K562 (cell line): ENCODE measurements at regions not wholly inside any gene's neighbourhood (a gene's known extent, or its start where the extent isn't known, plus 50 kb on each side); places are given as distances from the start of the nearest gene placed in this dataset.

Experiments
- BCLAF1 ChIP-seq, 2 experiments: fragments of 450-650 bp in 1 of 2; IDR thresholded peaks; 2 replicates each; pipeline ENCODE4 v1.6.1; 2011 to 2017; ENCODE audit warnings: low read depth in 2 of 2, antibody characterized with exemption in 1 of 2, borderline replicate concordance in 1 of 2, low read length in 1 of 2, mild to moderate bottlenecking in 1 of 2, mixed read lengths in 1 of 2; ENCODE audit not compliant: control insufficient read depth in 1 of 2
- BRD4 ChIP-seq: fragments of 200-600 bp; sonication (generic); IDR thresholded peaks from 2 replicates; pipeline ENCODE4 v1.6.1; 2017; ENCODE audit warnings: inconsistent platforms
- MECOM ChIP-seq: fragments of 250-450 bp; sonication (Bioruptor Pico); IDR thresholded peaks from 2 replicates; pipeline ENCODE4 v1.8.0; 2022; ENCODE audit warnings: inconsistent platforms
- SIRT6 ChIP-seq: IDR thresholded peaks from one replicate; pipeline ENCODE4 v1.6.1; 2012; ENCODE audit warnings: low read depth, mild to moderate bottlenecking, control low read depth, inconsistent platforms, low read length, moderate library complexity
- TAF9B ChIP-seq: fragments of 450-650 bp; IDR thresholded peaks from 2 replicates; pipeline ENCODE4 v1.6.1; 2018; ENCODE audit warnings: mild to moderate bottlenecking; ENCODE audit not compliant: partially characterized antibody
- ZNF263 ChIP-seq: sonication (generic); formaldehyde crosslinking; IDR thresholded peaks from 2 replicates; pipeline ENCODE4 v1.8.0; 2022; ENCODE audit warnings: mild to moderate bottlenecking, missing genetic modification reagents, borderline replicate concordance
- ZNF778 ChIP-seq: fragments of 450-650 bp; formaldehyde crosslinking; IDR thresholded peaks from 2 replicates; pipeline ENCODE4 v1.4.0; 2020; ENCODE audit warnings: mild to moderate bottlenecking, moderate library complexity
- TF ChIP-seq, protein P1 (sequence below): fragments of 250-450 bp; sonication (Bioruptor Pico); IDR thresholded peaks from 2 replicates; pipeline ENCODE4 v1.5.0; 2021; ENCODE audit warnings: mild to moderate bottlenecking, borderline replicate concordance
- TF ChIP-seq, protein P2 (sequence below): fragments of 250-450 bp; sonication (Bioruptor Pico); IDR thresholded peaks from 2 replicates; pipeline ENCODE4 v1.4.0; 2020; ENCODE audit warnings: mild to moderate bottlenecking

DNA sequence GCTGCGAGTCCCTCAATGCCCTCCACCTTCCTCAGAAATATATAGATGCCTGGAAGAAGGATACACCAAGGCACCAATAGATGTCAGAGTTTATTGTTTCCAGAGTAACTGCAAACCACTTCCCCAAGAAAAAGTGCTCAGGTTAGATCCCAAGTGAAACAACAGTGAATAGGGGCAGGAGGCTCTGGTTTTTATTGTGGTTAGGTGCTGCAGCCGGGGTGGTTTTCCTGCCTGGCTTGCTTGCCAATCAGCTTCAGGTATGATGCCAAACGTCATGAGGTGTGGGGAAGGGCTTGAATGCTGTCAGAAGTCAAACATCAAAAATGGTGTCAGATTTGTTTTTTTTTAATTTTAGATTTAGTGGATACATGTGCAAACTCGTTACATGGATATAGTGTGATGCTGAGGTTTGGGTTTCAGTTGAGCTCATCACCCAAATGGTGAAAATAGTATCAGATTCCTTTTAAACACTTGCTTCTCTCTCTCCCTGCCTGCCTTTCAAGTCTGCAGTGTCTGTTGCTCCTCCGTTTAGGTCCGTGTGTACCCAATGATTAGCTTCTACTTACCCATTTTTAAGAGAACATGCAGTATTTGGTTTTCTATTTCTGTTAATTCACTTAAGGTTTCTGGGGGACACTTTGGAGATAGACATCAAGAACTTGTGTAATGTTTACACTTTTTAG, 1317.0 kb downstream of the MRPL39 start (continued):
- TF ChIP-seq, protein P1, sequence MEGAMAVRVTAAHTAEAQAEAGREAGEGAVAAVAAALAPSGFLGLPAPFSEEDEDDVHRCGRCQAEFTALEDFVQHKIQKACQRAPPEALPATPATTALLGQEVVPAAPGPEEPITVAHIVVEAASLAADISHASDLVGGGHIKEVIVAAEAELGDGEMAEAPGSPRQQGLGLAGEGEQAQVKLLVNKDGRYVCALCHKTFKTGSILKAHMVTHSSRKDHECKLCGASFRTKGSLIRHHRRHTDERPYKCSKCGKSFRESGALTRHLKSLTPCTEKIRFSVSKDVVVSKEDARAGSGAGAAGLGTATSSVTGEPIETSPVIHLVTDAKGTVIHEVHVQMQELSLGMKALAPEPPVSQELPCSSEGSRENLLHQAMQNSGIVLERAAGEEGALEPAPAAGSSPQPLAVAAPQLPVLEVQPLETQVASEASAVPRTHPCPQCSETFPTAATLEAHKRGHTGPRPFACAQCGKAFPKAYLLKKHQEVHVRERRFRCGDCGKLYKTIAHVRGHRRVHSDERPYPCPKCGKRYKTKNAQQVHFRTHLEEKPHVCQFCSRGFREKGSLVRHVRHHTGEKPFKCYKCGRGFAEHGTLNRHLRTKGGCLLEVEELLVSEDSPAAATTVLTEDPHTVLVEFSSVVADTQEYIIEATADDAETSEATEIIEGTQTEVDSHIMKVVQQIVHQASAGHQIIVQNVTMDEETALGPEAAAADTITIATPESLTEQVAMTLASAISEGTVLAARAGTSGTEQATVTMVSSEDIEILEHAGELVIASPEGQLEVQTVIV (CRISPR knock-in tag) = no peak
- TF ChIP-seq, protein P2, sequence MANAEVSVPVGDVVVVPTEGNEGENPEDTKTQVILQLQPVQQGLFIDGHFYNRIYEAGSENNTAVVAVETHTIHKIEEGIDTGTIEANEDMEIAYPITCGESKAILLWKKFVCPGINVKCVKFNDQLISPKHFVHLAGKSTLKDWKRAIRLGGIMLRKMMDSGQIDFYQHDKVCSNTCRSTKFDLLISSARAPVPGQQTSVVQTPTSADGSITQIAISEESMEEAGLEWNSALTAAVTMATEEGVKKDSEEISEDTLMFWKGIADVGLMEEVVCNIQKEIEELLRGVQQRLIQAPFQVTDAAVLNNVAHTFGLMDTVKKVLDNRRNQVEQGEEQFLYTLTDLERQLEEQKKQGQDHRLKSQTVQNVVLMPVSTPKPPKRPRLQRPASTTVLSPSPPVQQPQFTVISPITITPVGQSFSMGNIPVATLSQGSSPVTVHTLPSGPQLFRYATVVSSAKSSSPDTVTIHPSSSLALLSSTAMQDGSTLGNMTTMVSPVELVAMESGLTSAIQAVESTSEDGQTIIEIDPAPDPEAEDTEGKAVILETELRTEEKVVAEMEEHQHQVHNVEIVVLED = no peak
- TF ChIP-seq BRD4 = no peak
- no peak for TF ChIP-seq MECOM (CRISPR knock-in tag)
- no peak for TF ChIP-seq SIRT6
- TF ChIP-seq ZNF778 (CRISPR knock-in tag) = no peak
- no peak for TF ChIP-seq TAF9B
- no peak for TF ChIP-seq BCLAF1 (IDR thresholded peaks at IDR 0.05; ENCODE audit: borderline replicate concordance in 1 of 2, control insufficient read depth in 1 of 2, low read depth in 2 of 2, low read length in 1 of 2)
- TF ChIP-seq ZNF263 (CRISPR knock-in tag) = no peak
